CD14-positive monocyte (primary cell): ENCODE measurements at regions not wholly inside any gene's neighbourhood (a gene's known extent, or its start where the extent isn't known, plus 50 kb on each side); places are given as distances from the start of the nearest gene placed in this dataset.

Experiments
- DNase-seq, 3 donors: peaks; one replicate each; pipeline ENCODE4 v3.0.0-alpha.2; 2011 to 2022
- H2AFZ ChIP-seq: 2 replicates; pipeline ENCODE4 v1.6.0; 2012; ENCODE audit warnings: mild to moderate bottlenecking, low read depth, low read length, inconsistent platforms; ENCODE audit not compliant: insufficient read depth, poor library complexity, severe bottlenecking
- H3K27ac ChIP-seq, 2 donors: 1 replicate in 1 of 2; 2 replicates in 1 of 2; pipeline ENCODE4 v1.5.1; 2012 to 2013; ENCODE audit warnings: low read length in 2 of 2, control low read depth in 1 of 2, inconsistent platforms in 1 of 2, low read depth in 1 of 2, mild to moderate bottlenecking in 1 of 2
- H3K27me3 ChIP-seq, 2 donors: one replicate each; pipeline versions ENCODE4 v1.6.0 to v1.6.1; 2011 to 2013; ENCODE audit warnings: low read length in 2 of 2; ENCODE audit not compliant: control insufficient read depth in 2 of 2, insufficient read depth in 2 of 2
- H3K36me3 ChIP-seq, 2 donors: replicated peaks in 1 of 2; 1 replicate in 1 of 2; 2 replicates in 1 of 2; pipeline versions ENCODE4 v1.5.1 to v1.6.1; 2012 to 2013; ENCODE audit warnings: low read length in 2 of 2, control low read depth in 1 of 2, inconsistent platforms in 1 of 2, mild to moderate bottlenecking in 1 of 2; ENCODE audit not compliant: insufficient read depth in 2 of 2, control insufficient read depth in 1 of 2
- H3K4me1 ChIP-seq, 2 donors: 1 replicate in 1 of 2; 2 replicates in 1 of 2; pipeline versions ENCODE4 v1.5.1 to v1.6.1; 2012 to 2013; ENCODE audit warnings: low read length in 2 of 2, control low read depth in 1 of 2, inconsistent platforms in 1 of 2, mild to moderate bottlenecking in 1 of 2, moderate library complexity in 1 of 2; ENCODE audit not compliant: insufficient read depth in 2 of 2, control insufficient read depth in 1 of 2
- H3K4me2 ChIP-seq: replicated peaks from 2 replicates; pipeline ENCODE3; 2012; ENCODE audit warnings: low read length, moderate library complexity, mild to moderate bottlenecking; ENCODE audit not compliant: poor library complexity, severe bottlenecking; ENCODE audit errors: extremely low read depth
- H3K4me3 ChIP-seq, 3 experiments: fragments of 200-600 bp in 1 of 3; sonication (generic) in 1 of 3; replicated peaks in 1 of 3; 1 replicate in 2 of 3; 2 replicates in 1 of 3; pipeline ENCODE4 v1.5.1; 2011 to 2013; ENCODE audit warnings: low read length in 3 of 3, mild to moderate bottlenecking in 3 of 3, control low read depth in 2 of 3, low read depth in 2 of 3, inconsistent platforms in 1 of 3, moderate library complexity in 1 of 3
- H3K79me2 ChIP-seq: 2 replicates; pipeline ENCODE4 v1.6.0; 2012; ENCODE audit warnings: mild to moderate bottlenecking, control low read depth, inconsistent platforms, low read length, moderate library complexity; ENCODE audit not compliant: insufficient read depth
- H3K9ac ChIP-seq: 2 replicates; pipeline ENCODE4 v1.6.0; 2017; ENCODE audit warnings: low read length, mild to moderate bottlenecking; ENCODE audit not compliant: insufficient read depth, poor library complexity, severe bottlenecking
- H3K9me3 ChIP-seq, 2 donors: replicated peaks in 1 of 2; 1 replicate in 1 of 2; 2 replicates in 1 of 2; pipeline versions ENCODE4 v1.5.1 to v1.6.1; 2012 to 2013; ENCODE audit warnings: low read length in 2 of 2, control low read depth in 1 of 2; ENCODE audit not compliant: control insufficient read depth in 1 of 2, insufficient read depth in 1 of 2
- H4K20me1 ChIP-seq: 2 replicates; pipeline ENCODE4 v1.6.0; 2012; ENCODE audit warnings: mild to moderate bottlenecking, low read length, control low read depth, moderate library complexity; ENCODE audit not compliant: insufficient read depth
- H3K27ac Mint-ChIP-seq, 7 donors: one replicate each; pipeline ENCODE4 v1.8.0; 2020; ENCODE audit warnings: mild to moderate bottlenecking in 7 of 7, mixed read lengths in 7 of 7, moderate library complexity in 6 of 7, inconsistent platforms in 2 of 7
- H3K27me3 Mint-ChIP-seq, 3 donors: one replicate each; pipeline ENCODE4 v1.8.0; 2021 to 2022; ENCODE audit warnings: low read depth in 3 of 3, mild to moderate bottlenecking in 3 of 3, mixed read lengths in 3 of 3, moderate library complexity in 3 of 3, inconsistent platforms in 1 of 3
- H3K36me3 Mint-ChIP-seq, 2 donors: one replicate each; pipeline ENCODE4 v1.8.0; 2020; ENCODE audit warnings: mixed read lengths in 2 of 2, inconsistent platforms in 1 of 2, mild to moderate bottlenecking in 1 of 2
- H3K4me1 Mint-ChIP-seq: one replicate; pipeline ENCODE4 v1.8.0; 2020; ENCODE audit warnings: mild to moderate bottlenecking, mixed read lengths
- H3K4me3 Mint-ChIP-seq, 2 donors: one replicate each; pipeline ENCODE4 v1.8.0; 2020; ENCODE audit warnings: mild to moderate bottlenecking in 2 of 2, mixed read lengths in 2 of 2, moderate library complexity in 1 of 2
- H3K9me3 Mint-ChIP-seq, 7 donors: one replicate each; pipeline ENCODE4 v1.8.0; 2020 to 2022; ENCODE audit warnings: mixed read lengths in 7 of 7, mild to moderate bottlenecking in 6 of 7, moderate library complexity in 6 of 7, inconsistent platforms in 2 of 7
- CTCF ChIP-seq: fragments of 200-600 bp; IDR thresholded peaks from one replicate; pipeline ENCODE4 v1.8.0; 2022; ENCODE audit warnings: antibody characterized with exemption, mild to moderate bottlenecking
- WGBS: methylation state at CpG from one replicate; pipeline ENCODE4 v1.1.5; 2013; ENCODE audit warnings: missing lambda C conversion rate; ENCODE audit not compliant: insufficient coverage; 5-methylcytosine and 5-hydroxymethylcytosine counted together
- intact Hi-C, 2 donors: fragments of 100-400 bp; cut with micrococcal nuclease; formaldehyde crosslinking; loops; one replicate each; pipeline versions ENCODE4 v1.15.0 to v1.15.1; 2023

- 100% methylated on average over 1 of the region's 5 CpGs for WGBS
- H3K4me3 ChIP-seq: no peak overlapping the region
- H3K4me2 ChIP-seq: no peak overlapping the region
- H4K20me1 ChIP-seq: no peaks in the 10 kb centered on the region
- H3K79me2 ChIP-seq: no peaks in the 10 kb centered on the region
- Mint-ChIP-seq H3K9me3 (peaks cover 0 to 7% (median 0%) of the 10 kb centered on the region in 7 donors), H3K36me3 (no peaks in the 10 kb centered on the region), H3K4me3 (no peak overlapping the region), H3K4me1 (no peaks in the 10 kb centered on the region), H3K27me3 (peaks cover 0 to 5% (median 0%) of the 10 kb centered on the region in 3 donors), H3K27ac (no peak overlapping the region)
- H3K4me1 ChIP-seq: no peaks in the 10 kb centered on the region
- H2AFZ ChIP-seq: no peak overlapping the region
- H3K27me3 ChIP-seq: no peaks in the 10 kb centered on the region
- H3K9ac ChIP-seq: no peak overlapping the region
- no peak for DNase-seq
- no peaks in the 10 kb centered on the region for H3K9me3 ChIP-seq
- TF ChIP-seq CTCF: no peak
- no peaks in the 10 kb centered on the region for H3K36me3 ChIP-seq
- H3K27ac ChIP-seq: no peak overlapping the region
- intact Hi-C loops: no loop called here
These were observed 235.1 kb downstream of the UQCRFS1 start for GRCh38 chr19:28977826-28978225.

GRCh38 chr19:28972058-28972852 lies 240.7 kb downstream of the UQCRFS1 start:
- Histone ChIP-seq H3K9ac (no peak overlapping the region), H3K27me3 (no peaks in the 10 kb centered on the region), H3K36me3 (no peaks in the 10 kb centered on the region), H3K4me3 (no peak overlapping the region), H4K20me1 (no peaks in the 10 kb centered on the region), H3K9me3 (no peaks in the 10 kb centered on the region), H2AFZ (no peak overlapping the region), H3K79me2 (no peaks in the 10 kb centered on the region), H3K27ac (no peak overlapping the region), H3K4me1 (no peaks in the 10 kb centered on the region), H3K4me2 (no peak overlapping the region)
- Mint-ChIP-seq H3K9me3 (peaks cover 0 to 5% (median 0%) of the 10 kb centered on the region in 7 donors), H3K36me3 (no peaks in the 10 kb centered on the region), H3K27me3 (peaks cover 0 to 2% (median 0%) of the 10 kb centered on the region in 3 donors), H3K4me3 (no peak overlapping the region), H3K27ac (peak overlapping the region in 1 of 7 donors; percentile 1), H3K4me1 (no peaks in the 10 kb centered on the region)
- WGBS: 82% methylated on average over 3 of the region's 4 CpGs
- no peak for DNase-seq
- TF ChIP-seq CTCF: no peak
- intact Hi-C loops: no loop called here
